ENCODE measurements at regions not wholly inside any gene's neighbourhood (a gene's known extent, or its start where the extent isn't known, plus 50 kb on each side); places are given as distances from the start of the nearest gene placed in this dataset.
A peak's percentile ranks its signal among the peaks of the same experiment; 100 is the strongest.

GRCh38 chr14:36028218-36028617 lies 148.3 kb downstream of the PTCSC3 start:
- no peak for ATAC-seq

- no peak for ATAC-seq
These were observed 149.2 kb downstream of the PTCSC3 start for GRCh38 chr14:36027354-36027753.

GRCh38 chr14:36022765-36023410 lies 153.6 kb downstream of the PTCSC3 start:
- ATAC-seq, result no peak

GRCh38 chr14:36021591-36022320 lies 154.8 kb downstream of the PTCSC3 start:
- ATAC-seq, result no peak

- ATAC-seq, result no peak
These were observed 155.5 kb downstream of the PTCSC3 start for GRCh38 chr14:36021030-36021422.

GRCh38 chr14:36020120-36021029 lies 156.1 kb downstream of the PTCSC3 start:
- no peak for ATAC-seq

GRCh38 chr14:36019126-36019525 lies 157.4 kb downstream of the PTCSC3 start:
- no peak for ATAC-seq

GRCh38 chr14:36014236-36014635 lies 162.3 kb downstream of the PTCSC3 start:
- ATAC-seq, result no peak

- ATAC-seq, result no peak
These were observed 163.0 kb downstream of the PTCSC3 start for GRCh38 chr14:36013483-36013882.

GRCh38 chr14:36012621-36013020 lies 163.9 kb downstream of the PTCSC3 start:
- ATAC-seq, result no peak

GRCh38 chr14:36009643-36010042 lies 166.9 kb downstream of the PTCSC3 start:
- ATAC-seq, result no peak

GRCh38 chr14:36006623-36007022 lies 169.9 kb downstream of the PTCSC3 start:
- no peak for ATAC-seq

GRCh38 chr14:36005670-36006069 lies 170.9 kb downstream of the PTCSC3 start:
- ATAC-seq, result no peak

- no peak for ATAC-seq
These were observed 174.6 kb downstream of the PTCSC3 start for GRCh38 chr14:36001936-36002335.

- ATAC-seq, result no peak
These were observed 173.2 kb downstream of the BRMS1L start for GRCh38 chr14:35999294-35999693.

GRCh38 chr14:35998303-35998702 lies 172.2 kb downstream of the BRMS1L start:
- no peak for ATAC-seq

- ATAC-seq, result no peak
These were observed 167.5 kb downstream of the BRMS1L start for GRCh38 chr14:35993684-35993960.

- no peak for ATAC-seq
These were observed 166.9 kb downstream of the BRMS1L start for GRCh38 chr14:35992816-35993683.

GRCh38 chr14:35991356-35991755 lies 165.2 kb downstream of the BRMS1L start:
- ATAC-seq, result no peak

- no peak for ATAC-seq
These were observed 163.6 kb downstream of the BRMS1L start for GRCh38 chr14:35989736-35990135.

- peak; percentile 46 for ATAC-seq
These were observed 163.0 kb downstream of the BRMS1L start for GRCh38 chr14:35988972-35989690.

- ATAC-seq, result no peak
These were observed 162.4 kb downstream of the BRMS1L start for GRCh38 chr14:35988550-35988949.

All from esophagus mucosa (tissue), 1 donor.